Keratinocyte (primary cell): ENCODE measurements at regions not wholly inside any gene's neighbourhood (a gene's known extent, or its start where the extent isn't known, plus 50 kb on each side); places are given as distances from the start of the nearest gene placed in this dataset.

Experiments
- CTCF ChIP-seq, 3 experiments: IDR thresholded peaks in 1 of 3; conservative IDR thresholded peaks in 1 of 3; optimal IDR thresholded peaks in 1 of 3; 2 replicates in 2 of 3; 3 replicates in 1 of 3; pipeline versions ENCODE3 to v1.5.1; 2011; ENCODE audit warnings: low read length in 3 of 3, mild to moderate bottlenecking in 3 of 3, moderate library complexity in 2 of 3, control low read depth in 1 of 3, inconsistent platforms in 1 of 3; ENCODE audit not compliant: insufficient read depth in 2 of 3; ENCODE audit errors: extremely low read depth in 1 of 3
- EZH2 ChIP-seq: IDR thresholded peaks from one replicate; pipeline ENCODE4 v1.6.1; 2012; ENCODE audit warnings: inconsistent platforms, mild to moderate bottlenecking, low read length, moderate library complexity

DNA sequence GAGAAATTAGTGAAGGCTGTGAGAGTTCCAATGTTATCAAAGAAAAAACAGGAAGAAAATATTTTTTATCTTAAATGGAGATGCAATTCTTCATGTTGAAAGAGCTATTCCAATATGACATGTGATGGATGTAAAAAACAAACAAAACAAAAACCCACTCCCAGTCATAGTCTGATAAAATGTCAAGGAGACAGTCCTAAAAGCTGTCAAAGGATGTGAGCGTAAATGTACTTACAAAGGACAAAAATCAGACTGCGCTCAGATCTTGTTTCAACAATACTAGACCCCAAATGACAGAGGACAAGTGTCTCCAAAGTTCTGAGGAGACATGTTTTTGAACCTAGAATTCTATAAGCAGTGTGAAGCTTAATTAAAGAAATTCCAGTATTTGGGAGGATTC lies 265.8 kb downstream of the PLPP3 start:
- TF ChIP-seq CTCF (optimal IDR thresholded peaks at IDR 0.05 in 1 of 3, IDR thresholded peaks at IDR 0.05 in 1 of 3, conservative IDR thresholded peaks at IDR 0.05 in 1 of 3; ENCODE audit: extremely low read depth in 1 of 3, insufficient read depth in 2 of 3, low read length in 3 of 3) (no peak), EZH2 (no peak)
